ENCODE measurements at regions not wholly inside any gene's neighbourhood (a gene's known extent, or its start where the extent isn't known, plus 50 kb on each side); places are given as distances from the start of the nearest gene placed in this dataset.

GRCh38 chr22:27631641-27632040 lies 169.9 kb downstream of the MN1 start:
- TF ChIP-seq REST (IDR thresholded peaks at IDR 0.05; ENCODE audit: insufficient read depth in 1 of 2, low read depth in 2 of 2, low read length in 2 of 2) (no peak), TAF1 (IDR thresholded peaks at IDR 0.05; ENCODE audit: borderline replicate concordance, insufficient read depth, low read length) (no peak)

Data from PFSK-1 (cell line).